ENCODE measurements at regions not wholly inside any gene's neighbourhood (a gene's known extent, or its start where the extent isn't known, plus 50 kb on each side); places are given as distances from the start of the nearest gene placed in this dataset.

DNA sequence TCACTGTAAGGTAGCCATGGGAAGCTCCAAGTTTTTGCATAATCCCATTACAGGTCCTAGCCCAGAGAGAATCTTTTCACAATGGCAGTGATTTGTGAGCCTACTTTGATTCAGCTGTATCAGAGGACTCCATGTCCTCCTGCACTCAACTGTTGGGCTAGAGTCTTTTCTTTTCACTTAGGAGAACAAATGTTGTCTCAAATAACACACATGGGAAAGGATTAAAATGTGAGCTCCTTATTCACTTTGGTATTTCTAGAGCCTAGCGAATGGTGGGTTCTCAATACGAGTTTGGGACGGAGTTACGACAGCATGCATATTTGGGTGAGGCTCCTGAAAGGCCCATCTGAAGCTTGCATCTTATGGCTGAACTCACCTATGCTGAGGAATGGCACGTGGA is 183.5 kb upstream of the STEAP4 start:
- Histone ChIP-seq H3K4ac (replicated peaks; ENCODE audit: insufficient read length, low read depth, low read length) (no peak overlapping the region), H2BK120ac (replicated peaks; ENCODE audit: low read depth, low read length) (no peak overlapping the region), H2BK15ac (ENCODE audit: low read length) (no peak overlapping the region), H3K79me1 (ENCODE audit: low read depth, low read length) (no peaks in the 10 kb centered on the region), H2BK5ac (ENCODE audit: low read depth, low read length) (no peak overlapping the region), H2AFZ (ENCODE audit: low read length) (no peak overlapping the region), H3K23me2 (ENCODE audit: low read depth, low read length) (no peaks in the 10 kb centered on the region), H3K18ac (ENCODE audit: extremely low read depth, low read length) (no peak overlapping the region), H3K27me3 (replicated peaks in 1 of 4; ENCODE audit: control insufficient read depth in 3 of 4, extremely low read depth in 1 of 4, insufficient read depth in 3 of 4, low read length in 3 of 4) (no peaks in the 10 kb centered on the region), H2AK5ac (ENCODE audit: low read depth, low read length) (no peak overlapping the region), H3K23ac (ENCODE audit: insufficient read length) (no peak overlapping the region), H3K14ac (ENCODE audit: insufficient read length) (no peak overlapping the region), H4K20me1 (replicated peaks in 1 of 2; ENCODE audit: control insufficient read depth in 1 of 2, insufficient read depth in 2 of 2, low read length in 2 of 2) (no peaks in the 10 kb centered on the region), H3K4me2 (ENCODE audit: insufficient read depth in 1 of 2, low read depth in 2 of 2, low read length in 2 of 2) (no peak overlapping the region), H2BK12ac (ENCODE audit: low read depth, low read length) (no peak overlapping the region), H4K8ac (ENCODE audit: extremely low read depth, insufficient read depth, low read length) (no peak overlapping the region), H3K27ac (ENCODE audit: low read depth, low read length) (no peak overlapping the region), H3K4me3 (ENCODE audit: extremely low read depth in 1 of 4, insufficient read depth in 2 of 4, low read depth in 3 of 4, low read length in 4 of 4) (no peak overlapping the region), H4K91ac (replicated peaks; ENCODE audit: insufficient read length, low read length) (no peak overlapping the region), H3K9ac (replicated peaks in 1 of 4; ENCODE audit: extremely low read depth in 1 of 4, low read depth in 3 of 4, low read length in 3 of 4) (no peak overlapping the region), H3K79me2 (ENCODE audit: control insufficient read depth in 1 of 2, insufficient read depth in 2 of 2, low read length in 2 of 2) (no peaks in the 10 kb centered on the region), H3K36me3 (ENCODE audit: control insufficient read depth in 2 of 4, insufficient read depth in 4 of 4, low read length in 3 of 4) (no peaks in the 10 kb centered on the region), H3K9me3 (ENCODE audit: insufficient read depth in 2 of 2, low read depth in 1 of 2, low read length in 1 of 2) (no peaks in the 10 kb centered on the region), H4K5ac (ENCODE audit: insufficient read length, low read depth, low read length) (no peak overlapping the region), H3K4me1 (replicated peaks in 1 of 4; ENCODE audit: control insufficient read depth in 3 of 4, insufficient read depth in 4 of 4, low read length in 3 of 4) (peaks cover 0 to 3% (median 0%) of the 10 kb centered on the region in 4 experiments; a peak in 1 of 7 replicates), H2BK20ac (ENCODE audit: low read length) (no peak overlapping the region), H3K56ac (replicated peaks; ENCODE audit: insufficient read length, low read depth, low read length) (no peak overlapping the region)
- DNase-seq (ENCODE audit: low read depth in 1 of 2, low spot score in 2 of 2) (no peak), FAIRE-seq (no peak)
- ChIA-PET CTCF (ENCODE audit: partially characterized antibody) (interaction anchor here (0.7 to 1.0 kb wide), 2 partner anchors 10 to 185 kb away, joined by 3 read pairs; no protein-coding TSS in a partner anchor), POLR2A (ENCODE audit: partially characterized antibody) (no interaction called here)
- 85% methylated on average over 5 of the region's 5 CpGs; no CpG with 5 or more reads in 1 of the 2 experiments for WGBS, 2 experiments (ENCODE audit: extremely low coverage in 1 of 2, insufficient coverage in 1 of 2, insufficient read length in 1 of 2, insufficient replicate concordance in 2 of 2, low coverage in 1 of 2, low lambda C conversion rate in 2 of 2, missing lambda C conversion rate in 1 of 2)
- TF ChIP-seq, protein P1, sequence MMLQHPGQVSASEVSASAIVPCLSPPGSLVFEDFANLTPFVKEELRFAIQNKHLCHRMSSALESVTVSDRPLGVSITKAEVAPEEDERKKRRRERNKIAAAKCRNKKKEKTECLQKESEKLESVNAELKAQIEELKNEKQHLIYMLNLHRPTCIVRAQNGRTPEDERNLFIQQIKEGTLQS (IDR thresholded peaks at IDR 0.05; ENCODE audit: insufficient read depth, low read depth, low read length): no peak
- no peak for TF ChIP-seq SP1 (IDR thresholded peaks at IDR 0.05; ENCODE audit: low read depth, low read length)
- TF ChIP-seq CHD1 (IDR thresholded peaks at IDR 0.05; ENCODE audit: low read depth, low read length): no peak
- TF ChIP-seq SIX5 (IDR thresholded peaks at IDR 0.05; ENCODE audit: low read depth, low read length): no peak
- no peak for TF ChIP-seq CEBPB (IDR thresholded peaks at IDR 0.05; ENCODE audit: low read depth, low read length)
- no peak for TF ChIP-seq BCL11A (IDR thresholded peaks at IDR 0.05; ENCODE audit: low read depth in 2 of 2, low read length in 2 of 2)
- TF ChIP-seq KDM5A (IDR thresholded peaks at IDR 0.05; ENCODE audit: low read length): no peak
- TF ChIP-seq HDAC2 (IDR thresholded peaks at IDR 0.05; ENCODE audit: borderline replicate concordance in 1 of 2, low read depth in 2 of 2, low read length in 2 of 2): no peak
- TF ChIP-seq SAP30 (IDR thresholded peaks at IDR 0.05; ENCODE audit: insufficient read depth, insufficient replicate concordance, low read length): no peak
- no peak for TF ChIP-seq JUND (IDR thresholded peaks at IDR 0.05; ENCODE audit: low read length)
- no peak for TF ChIP-seq EGR1 (IDR thresholded peaks at IDR 0.05; ENCODE audit: borderline replicate concordance, low read depth, low read length)
